H1 (cell line): ENCODE measurements at regions not wholly inside any gene's neighbourhood (a gene's known extent, or its start where the extent isn't known, plus 50 kb on each side); places are given as distances from the start of the nearest gene placed in this dataset.

Experiments used
- CTCF ChIA-PET: fragments of 300-600 bp; sonication (Branson Sonifier 250); formaldehyde crosslinking; loops from one replicate; lab custom pipeline; 2021; ENCODE audit not compliant: partially characterized antibody; lab: Charles Lee
- POLR2A ChIA-PET: fragments of 300-600 bp; sonication (Branson Sonifier 250); formaldehyde crosslinking; loops from one replicate; lab custom pipeline; 2021; ENCODE audit warnings: inconsistent platforms; ENCODE audit not compliant: partially characterized antibody; lab: Charles Lee
- DNase-seq, 2 experiments: peaks; one replicate each; pipeline versions ENCODE4 v3.0.0 to v3.0.0-alpha.2; 2010 to 2022; ENCODE audit warnings: low spot score in 2 of 2, low read depth in 1 of 2, mixed read lengths in 1 of 2
- FAIRE-seq: peaks from 2 replicates; lab custom pipeline; 2011; peaks lifted over from hg19 to GRCh38; lab: Jason Lieb, UNC
- H2AFZ ChIP-seq: 2 replicates; pipeline ENCODE4 v1.8.1; 2012; ENCODE audit warnings: low read length, inconsistent platforms
- H2AK5ac ChIP-seq: 2 replicates; pipeline ENCODE4 v1.6.1; 2013; ENCODE audit warnings: low read depth, low read length
- H2BK120ac ChIP-seq: replicated peaks from 2 replicates; pipeline ENCODE3; 2013; ENCODE audit warnings: low read depth, low read length, inconsistent platforms
- H2BK12ac ChIP-seq: 2 replicates; pipeline ENCODE4 v1.6.1; 2013; ENCODE audit warnings: low read depth, low read length
- H2BK15ac ChIP-seq: 2 replicates; pipeline ENCODE4 v1.6.1; 2013; ENCODE audit warnings: low read length
- H2BK20ac ChIP-seq: 2 replicates; pipeline ENCODE4 v1.6.1; 2013; ENCODE audit warnings: low read length
- H2BK5ac ChIP-seq: 2 replicates; pipeline ENCODE4 v1.6.1; 2013; ENCODE audit warnings: low read depth, low read length
- H3K14ac ChIP-seq: 2 replicates; pipeline ENCODE4 v1.6.1; 2013; ENCODE audit warnings: inconsistent platforms; ENCODE audit not compliant: insufficient read length
- H3K18ac ChIP-seq: 2 replicates; pipeline ENCODE4 v1.6.1; 2013; ENCODE audit warnings: low read length; ENCODE audit errors: extremely low read depth
- H3K23ac ChIP-seq: 2 replicates; pipeline ENCODE4 v1.6.1; 2013; ENCODE audit warnings: inconsistent platforms; ENCODE audit not compliant: insufficient read length
- H3K23me2 ChIP-seq: 2 replicates; pipeline ENCODE4 v1.6.1; 2013; ENCODE audit warnings: low read depth, low read length
- H3K27ac ChIP-seq: 2 replicates; pipeline ENCODE4 v1.6.1; 2011; ENCODE audit warnings: low read depth, low read length, inconsistent platforms
- H3K27me3 ChIP-seq, 4 experiments: replicated peaks in 1 of 4; 1 replicate in 1 of 4; 2 replicates in 3 of 4; pipeline versions ENCODE4 v1.6.1 to v1.8.1; 2011 to 2013; ENCODE audit warnings: low read length in 3 of 4, mild to moderate bottlenecking in 3 of 4, inconsistent platforms in 2 of 4, mixed read lengths in 2 of 4, moderate library complexity in 1 of 4; ENCODE audit not compliant: control insufficient read depth in 3 of 4, insufficient read depth in 3 of 4; ENCODE audit errors: extremely low read depth in 1 of 4
- H3K36me3 ChIP-seq, 4 experiments: 2 replicates each; pipeline versions ENCODE4 v1.6.1 to v1.8.1; 2011 to 2013; ENCODE audit warnings: mild to moderate bottlenecking in 4 of 4, low read length in 3 of 4, moderate library complexity in 2 of 4, control low read depth in 1 of 4, inconsistent platforms in 1 of 4; ENCODE audit not compliant: insufficient read depth in 4 of 4, control insufficient read depth in 2 of 4
- H3K4ac ChIP-seq: replicated peaks from 2 replicates; pipeline ENCODE3; 2013; ENCODE audit warnings: low read length, low read depth, mixed read lengths, inconsistent platforms; ENCODE audit not compliant: insufficient read length
- H3K4me1 ChIP-seq, 4 experiments: replicated peaks in 1 of 4; 1 replicate in 1 of 4; 2 replicates in 3 of 4; pipeline versions ENCODE4 v1.6.1 to v1.8.1; 2011 to 2013; ENCODE audit warnings: low read length in 3 of 4, inconsistent platforms in 2 of 4, mixed read lengths in 1 of 4; ENCODE audit not compliant: insufficient read depth in 4 of 4, control insufficient read depth in 3 of 4
- H3K4me2 ChIP-seq, 2 experiments: 2 replicates each; pipeline versions ENCODE4 v1.6.1 to v1.8.1; 2011 to 2013; ENCODE audit warnings: low read depth in 2 of 2, low read length in 2 of 2, control low read depth in 1 of 2, inconsistent platforms in 1 of 2, mild to moderate bottlenecking in 1 of 2; ENCODE audit not compliant: insufficient read depth in 1 of 2
- H3K4me3 ChIP-seq, 4 experiments: fragments of 200-600, 300-600 bp in 1 of 4; sonication (generic), shearing (Covaris generic), sonication (Bioruptor Twin) in 1 of 4; 2 replicates each; pipeline versions ENCODE4 v1.5.1 to v1.8.1; 2011 to 2016; ENCODE audit warnings: low read length in 4 of 4, low read depth in 3 of 4, control low read depth in 2 of 4, inconsistent platforms in 2 of 4, mild to moderate bottlenecking in 2 of 4, mixed read lengths in 1 of 4, moderate library complexity in 1 of 4; ENCODE audit not compliant: insufficient read depth in 2 of 4; ENCODE audit errors: extremely low read depth in 1 of 4
- H3K56ac ChIP-seq: replicated peaks from 2 replicates; pipeline ENCODE3; 2013; ENCODE audit warnings: low read depth, mild to moderate bottlenecking, mixed read lengths, low read length, inconsistent platforms; ENCODE audit not compliant: insufficient read length
- H3K79me1 ChIP-seq: 2 replicates; pipeline ENCODE4 v1.6.1; 2013; ENCODE audit warnings: low read depth, low read length, control low read depth
- H3K79me2 ChIP-seq, 2 experiments: 2 replicates each; pipeline versions ENCODE4 v1.6.1 to v1.8.1; 2012 to 2013; ENCODE audit warnings: low read length in 2 of 2, mild to moderate bottlenecking in 2 of 2, inconsistent platforms in 1 of 2; ENCODE audit not compliant: insufficient read depth in 2 of 2, control insufficient read depth in 1 of 2
- H3K9ac ChIP-seq, 4 experiments: replicated peaks in 1 of 4; 1 replicate in 1 of 4; 2 replicates in 3 of 4; pipeline versions ENCODE4 v1.6.1 to v1.8.1; 2011 to 2013; ENCODE audit warnings: low read depth in 3 of 4, low read length in 3 of 4, control low read depth in 2 of 4, mild to moderate bottlenecking in 2 of 4, moderate library complexity in 2 of 4, inconsistent platforms in 1 of 4; ENCODE audit errors: extremely low read depth in 1 of 4
- H3K9me3 ChIP-seq, 2 experiments: 2 replicates each; pipeline versions ENCODE4 v1.6.1 to v1.8.1; 2012 to 2013; ENCODE audit warnings: mild to moderate bottlenecking in 2 of 2, moderate library complexity in 2 of 2, control low read depth in 1 of 2, inconsistent platforms in 1 of 2, low read depth in 1 of 2, low read length in 1 of 2, mixed read lengths in 1 of 2; ENCODE audit not compliant: insufficient read depth in 2 of 2
- H4K20me1 ChIP-seq, 2 experiments: replicated peaks in 1 of 2; 2 replicates each; pipeline versions ENCODE3 to v1.8.1; 2011 to 2013; ENCODE audit warnings: inconsistent platforms in 2 of 2, low read length in 2 of 2, mild to moderate bottlenecking in 1 of 2; ENCODE audit not compliant: insufficient read depth in 2 of 2, control insufficient read depth in 1 of 2
- H4K5ac ChIP-seq: 2 replicates; pipeline ENCODE4 v1.6.1; 2013; ENCODE audit warnings: low read length, low read depth, mixed read lengths, inconsistent platforms; ENCODE audit not compliant: insufficient read length
- H4K8ac ChIP-seq: 2 replicates; pipeline ENCODE4 v1.8.0; 2013; ENCODE audit warnings: mild to moderate bottlenecking, moderate library complexity, low read length, inconsistent platforms; ENCODE audit not compliant: insufficient read depth; ENCODE audit errors: extremely low read depth
- H4K91ac ChIP-seq: replicated peaks from 2 replicates; pipeline ENCODE3; 2013; ENCODE audit warnings: low read length, mixed read lengths, inconsistent platforms; ENCODE audit not compliant: insufficient read length
- KDM5A ChIP-seq: fragments of 200-600 bp; IDR thresholded peaks from 2 replicates; pipeline ENCODE4 v1.7.1; 2012; ENCODE audit warnings: mild to moderate bottlenecking, low read length, inconsistent platforms, mixed read lengths
- TCF12 ChIP-seq: IDR thresholded peaks from 2 replicates; pipeline ENCODE4 v1.6.1; 2011; ENCODE audit warnings: low read depth, mild to moderate bottlenecking, low read length
- WGBS, 2 experiments: shearing (Covaris generic) in 1 of 2; methylation state at CpG; one replicate each; pipeline versions ENCODE4 v1.1.6 to v1.1.7; 2013 to 2015; ENCODE audit warnings: low lambda C conversion rate in 2 of 2, mixed read lengths in 2 of 2, inconsistent platforms in 1 of 2, low coverage in 1 of 2, missing lambda C conversion rate in 1 of 2; ENCODE audit not compliant: insufficient replicate concordance in 2 of 2, insufficient coverage in 1 of 2, insufficient read length in 1 of 2; ENCODE audit errors: extremely low coverage in 1 of 2, missing lambda C conversion rate in 1 of 2; 5-methylcytosine and 5-hydroxymethylcytosine counted together

- Histone ChIP-seq H3K4ac (no peak overlapping the region), H2BK120ac (no peak overlapping the region), H2BK12ac (no peak overlapping the region), H3K9ac (no peak overlapping the region), H3K27me3 (no peaks in the 10 kb centered on the region), H3K4me2 (no peak overlapping the region), H3K23me2 (no peaks in the 10 kb centered on the region), H4K8ac (no peak overlapping the region), H3K79me2 (no peaks in the 10 kb centered on the region), H3K56ac (no peak overlapping the region), H3K14ac (no peak overlapping the region), H3K79me1 (no peaks in the 10 kb centered on the region), H2AK5ac (no peak overlapping the region), H3K18ac (no peak overlapping the region), H3K4me1 (peaks cover 0 to 14% (median 6%) of the 10 kb centered on the region in 4 experiments; a peak in 4 of 7 replicates), H4K20me1 (no peaks in the 10 kb centered on the region), H4K5ac (no peak overlapping the region)
- WGBS, 2 experiments: 89% methylated on average over 2 of the region's 2 CpGs; no CpG with 5 or more reads in 1 of the 2 experiments
- DNase-seq: no peak
- TF ChIP-seq KDM5A (no peak), TCF12 (no peak)
- TF ChIP-seq, all 59 proteins: peak for 0
- no peak overlapping the region for H2BK20ac ChIP-seq
- POLR2A ChIA-PET: no interaction called here
- H3K27ac ChIP-seq: no peak overlapping the region
- no peak overlapping the region for H4K91ac ChIP-seq
- no peak overlapping the region for H3K4me3 ChIP-seq
- H3K36me3 ChIP-seq: no peaks in the 10 kb centered on the region
- H2BK15ac ChIP-seq: no peak overlapping the region
- CTCF ChIA-PET: interaction anchor here (1.1 to 1.4 kb wide), 2 partner anchors 11 to 136 kb away, joined by 3 to 4 read pairs; no protein-coding TSS in a partner anchor
- no peaks in the 10 kb centered on the region for H3K9me3 ChIP-seq
- no peak overlapping the region for H2AFZ ChIP-seq
- H3K23ac ChIP-seq: no peak overlapping the region
- no peak for FAIRE-seq
- H2BK5ac ChIP-seq: no peak overlapping the region
Measured at GRCh38 chr9:86550401-86550800, 196.2 kb upstream of the TUT7 start.
